Astrocyte (in vitro differentiated cells and primary cell): ENCODE measurements at regions not wholly inside any gene's neighbourhood (a gene's known extent, or its start where the extent isn't known, plus 50 kb on each side); places are given as distances from the start of the nearest gene placed in this dataset.

Source experiments
- EZH2 ChIP-seq: IDR thresholded peaks from 2 replicates; pipeline ENCODE4 v1.6.1; 2012; ENCODE audit warnings: mild to moderate bottlenecking, low read length, inconsistent platforms; ENCODE audit not compliant: insufficient read depth
- TF ChIP-seq, protein P1 (sequence below): IDR thresholded peaks from 2 replicates; pipeline ENCODE4 v1.5.1; 2011; ENCODE audit warnings: low read depth, mild to moderate bottlenecking, inconsistent platforms, low read length, moderate library complexity; ENCODE audit not compliant: insufficient read depth

DNA sequence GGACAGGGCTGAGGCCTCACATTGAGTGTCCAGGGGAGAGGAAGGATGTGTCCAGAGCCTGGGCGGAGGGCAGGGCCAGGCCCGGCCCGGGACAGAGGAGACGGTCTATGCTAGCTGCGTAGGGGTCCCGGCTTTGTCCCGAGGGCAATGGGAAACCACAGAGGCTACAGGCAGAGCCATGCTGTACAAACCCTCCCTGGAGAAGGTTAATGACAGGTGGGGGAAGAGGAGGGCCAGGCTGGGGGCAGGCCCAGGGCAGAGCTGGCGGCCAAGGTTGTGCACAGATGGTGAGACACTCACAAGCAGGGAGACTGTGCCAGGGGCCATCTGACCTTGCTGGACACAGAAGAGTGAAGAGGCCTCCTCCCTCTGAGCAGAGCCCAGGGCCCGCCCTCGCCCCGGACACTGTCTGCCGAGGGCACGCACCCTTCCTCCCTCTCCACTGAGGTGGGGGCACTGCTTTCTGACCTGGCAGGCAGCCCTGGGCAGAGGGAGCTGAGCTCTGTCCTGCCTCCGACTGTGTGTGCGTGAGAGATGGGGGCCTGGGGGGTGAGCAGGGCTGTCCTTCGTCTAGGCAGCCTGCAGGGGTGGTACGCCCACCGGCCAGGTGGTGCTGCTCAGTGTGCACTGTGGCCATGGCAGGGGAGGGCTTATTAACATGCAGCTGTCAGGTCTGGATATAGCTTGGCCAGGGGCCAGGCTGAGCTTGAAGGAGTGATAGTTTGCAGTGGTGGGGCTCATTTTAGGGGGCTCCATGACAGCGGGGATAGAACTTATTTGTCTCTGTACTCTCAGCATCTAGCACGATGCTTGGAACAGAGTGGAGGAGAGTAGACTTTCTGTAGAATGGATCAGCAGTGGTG is 75.7 kb upstream of the LRPAP1 start:
- TF ChIP-seq EZH2: no peak
- TF ChIP-seq, protein P1, sequence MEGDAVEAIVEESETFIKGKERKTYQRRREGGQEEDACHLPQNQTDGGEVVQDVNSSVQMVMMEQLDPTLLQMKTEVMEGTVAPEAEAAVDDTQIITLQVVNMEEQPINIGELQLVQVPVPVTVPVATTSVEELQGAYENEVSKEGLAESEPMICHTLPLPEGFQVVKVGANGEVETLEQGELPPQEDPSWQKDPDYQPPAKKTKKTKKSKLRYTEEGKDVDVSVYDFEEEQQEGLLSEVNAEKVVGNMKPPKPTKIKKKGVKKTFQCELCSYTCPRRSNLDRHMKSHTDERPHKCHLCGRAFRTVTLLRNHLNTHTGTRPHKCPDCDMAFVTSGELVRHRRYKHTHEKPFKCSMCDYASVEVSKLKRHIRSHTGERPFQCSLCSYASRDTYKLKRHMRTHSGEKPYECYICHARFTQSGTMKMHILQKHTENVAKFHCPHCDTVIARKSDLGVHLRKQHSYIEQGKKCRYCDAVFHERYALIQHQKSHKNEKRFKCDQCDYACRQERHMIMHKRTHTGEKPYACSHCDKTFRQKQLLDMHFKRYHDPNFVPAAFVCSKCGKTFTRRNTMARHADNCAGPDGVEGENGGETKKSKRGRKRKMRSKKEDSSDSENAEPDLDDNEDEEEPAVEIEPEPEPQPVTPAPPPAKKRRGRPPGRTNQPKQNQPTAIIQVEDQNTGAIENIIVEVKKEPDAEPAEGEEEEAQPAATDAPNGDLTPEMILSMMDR: no peak
